HG03103 (cell line): ENCODE measurements at regions not wholly inside any gene's neighbourhood (a gene's known extent, or its start where the extent isn't known, plus 50 kb on each side); places are given as distances from the start of the nearest gene placed in this dataset.
A peak's percentile ranks its signal among the peaks of the same experiment; 100 is the strongest.

ENCODE experiments used
- ATAC-seq: cut with Tn5 transposase; IDR thresholded peaks from one replicate; pipeline ENCODE4 v1.9.1; 2021; ENCODE audit warnings: low read depth; ENCODE audit not compliant: unreplicated experiment

DNA sequence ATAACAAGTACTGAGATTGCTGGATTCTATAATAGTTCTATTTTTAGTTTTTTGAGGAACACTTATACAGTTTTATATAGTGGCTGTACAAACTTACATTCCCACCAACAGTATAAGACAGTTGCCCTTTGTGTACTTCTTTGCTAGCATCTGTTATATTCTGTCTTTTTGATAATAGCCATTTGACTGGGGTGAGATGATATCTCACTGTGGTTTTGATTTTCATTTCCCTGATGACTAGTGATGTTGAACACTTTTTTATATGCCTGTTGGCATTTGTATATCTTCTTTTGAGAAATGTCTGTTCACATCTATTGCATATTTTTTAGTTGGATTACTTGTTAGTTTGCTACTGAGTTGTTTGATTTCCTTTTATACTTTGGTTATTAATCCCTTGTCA is 204.1 kb upstream of the SMC2 start:
- ATAC-seq, result no peak

DNA sequence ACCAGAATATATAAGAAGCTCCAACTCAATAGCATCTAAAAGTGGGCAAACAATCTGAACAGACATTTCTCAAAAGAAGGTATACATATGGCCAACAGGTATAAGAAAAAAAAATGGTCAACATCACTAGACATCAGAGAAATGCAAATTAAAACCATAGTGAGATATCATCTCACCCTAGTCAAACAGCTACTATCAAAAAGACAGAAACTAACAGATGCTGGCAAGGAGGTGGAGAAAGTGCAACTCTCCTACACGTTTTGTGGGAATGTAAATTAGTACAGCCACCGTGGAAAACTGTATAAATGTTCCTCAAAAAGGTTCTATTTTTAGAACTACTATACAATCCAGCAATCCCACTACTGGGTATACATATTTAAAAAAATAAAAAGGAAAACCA is 199.9 kb upstream of the SMC2 start:
- ATAC-seq, result no peak

DNA sequence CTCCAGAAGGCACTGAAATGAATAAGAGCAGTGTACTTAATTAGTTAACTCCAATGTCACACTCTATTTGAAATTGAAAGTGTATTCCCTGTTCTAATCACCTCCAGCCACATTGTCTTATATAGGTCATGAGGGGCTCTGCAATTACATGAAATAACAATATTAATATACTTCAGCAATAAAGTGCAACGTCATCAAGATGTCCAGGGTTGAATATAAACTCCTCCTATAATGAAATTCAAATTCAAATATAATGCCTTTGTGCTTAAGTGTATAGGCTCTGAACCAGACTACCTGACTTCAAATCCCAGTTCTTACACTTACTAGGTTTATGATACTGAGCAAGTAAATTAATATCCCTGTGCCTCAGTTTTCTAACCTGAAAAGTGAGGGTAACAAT is 195.6 kb upstream of the SMC2 start:
- ATAC-seq, result no peak

DNA sequence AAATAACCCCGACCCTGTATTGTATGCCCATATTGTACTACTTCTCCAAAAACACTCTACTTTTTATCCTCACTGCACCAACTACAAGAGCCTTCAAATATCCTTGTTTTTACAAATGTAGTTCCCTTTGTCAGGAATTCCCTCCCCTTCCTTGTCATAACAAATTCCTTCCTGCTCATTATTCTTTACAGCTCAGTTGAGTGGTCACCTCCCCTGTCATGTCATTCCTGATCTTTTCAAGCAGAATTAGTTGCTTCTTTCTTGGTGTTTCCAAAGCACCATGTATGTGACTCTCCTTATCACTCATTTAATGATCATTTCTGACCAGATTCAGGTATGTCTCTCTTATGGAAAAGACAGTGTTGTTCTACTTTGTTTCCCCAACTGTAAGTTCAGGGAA is 194.2 kb upstream of the SMC2 start:
- no peak for ATAC-seq

DNA sequence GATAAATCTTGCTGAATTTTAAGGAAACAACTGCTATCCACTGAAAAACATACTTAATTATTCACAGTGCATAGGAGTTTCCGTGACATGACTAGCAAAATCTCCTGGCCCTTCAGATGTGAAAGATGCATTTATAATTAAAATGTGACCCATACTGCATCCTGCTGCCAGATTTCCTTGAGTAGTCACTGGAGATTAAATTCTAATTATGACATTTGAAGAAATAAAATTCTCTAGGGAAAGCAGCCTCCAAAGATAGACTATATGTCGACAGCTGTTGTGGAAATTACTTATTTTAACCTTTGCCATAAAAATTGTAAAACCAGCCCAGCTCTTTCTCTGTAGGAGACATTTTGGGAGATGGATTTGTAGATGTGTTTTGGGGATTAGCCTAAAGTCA is 193.6 kb upstream of the SMC2 start:
- ATAC-seq, result no peak

DNA sequence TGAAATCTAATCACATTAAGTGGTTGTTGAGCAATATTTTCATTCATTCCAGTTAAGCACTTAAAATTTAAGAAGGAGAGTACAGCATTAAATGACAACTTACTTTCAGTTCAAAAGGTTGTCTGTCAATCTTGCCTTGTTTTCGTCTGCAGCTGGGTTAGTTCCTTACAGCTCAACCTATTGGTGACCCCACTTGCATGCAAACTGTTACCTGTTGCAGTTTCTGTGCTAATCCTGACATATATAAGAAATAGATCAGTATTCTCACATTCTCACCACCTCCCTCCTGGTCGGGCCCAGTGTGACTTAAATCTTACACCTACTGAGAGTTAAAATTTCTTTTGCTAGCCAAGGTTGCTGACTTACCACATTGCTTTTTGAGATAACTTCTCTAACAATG is 191.8 kb upstream of the SMC2 start:
- no peak for ATAC-seq

DNA sequence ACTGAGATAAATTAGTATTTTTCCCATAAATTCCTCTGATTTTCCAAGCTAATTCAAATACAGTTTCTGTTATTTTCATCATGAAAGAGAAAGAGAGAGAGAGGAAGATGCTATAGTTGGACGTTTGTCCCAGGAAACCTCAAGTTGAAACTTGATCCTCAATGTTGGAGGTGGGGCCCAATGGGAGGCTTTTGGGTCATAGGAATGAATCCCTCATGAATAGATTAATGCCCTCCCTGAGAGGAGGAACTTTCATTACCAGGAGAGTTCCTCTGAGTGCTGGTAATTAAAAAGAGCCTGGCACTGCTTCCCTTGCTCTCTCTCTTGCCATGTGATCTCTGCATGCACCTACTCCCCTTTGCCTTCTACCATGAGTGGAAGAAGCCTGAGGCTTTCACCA is 189.9 kb upstream of the SMC2 start:
- no peak for ATAC-seq

DNA sequence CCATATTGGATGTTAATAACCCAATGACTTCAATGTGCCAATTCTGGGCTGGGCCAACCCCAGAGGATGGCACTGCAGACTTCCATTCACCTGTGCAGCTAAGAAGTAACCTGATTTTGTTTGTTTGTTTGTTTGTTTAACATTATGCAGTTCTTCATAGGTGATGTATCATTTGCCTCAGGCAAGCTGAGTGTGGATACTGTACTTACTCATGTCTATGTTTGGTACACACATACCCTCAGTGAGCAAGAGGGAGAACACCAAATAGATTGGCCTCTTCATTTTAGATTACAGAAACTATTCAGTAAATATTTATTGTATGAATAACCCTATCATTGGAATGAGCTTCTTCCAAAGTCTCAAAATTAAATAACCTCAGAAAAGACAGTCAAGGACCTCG is 180.2 kb upstream of the SMC2 start:
- no peak for ATAC-seq

DNA sequence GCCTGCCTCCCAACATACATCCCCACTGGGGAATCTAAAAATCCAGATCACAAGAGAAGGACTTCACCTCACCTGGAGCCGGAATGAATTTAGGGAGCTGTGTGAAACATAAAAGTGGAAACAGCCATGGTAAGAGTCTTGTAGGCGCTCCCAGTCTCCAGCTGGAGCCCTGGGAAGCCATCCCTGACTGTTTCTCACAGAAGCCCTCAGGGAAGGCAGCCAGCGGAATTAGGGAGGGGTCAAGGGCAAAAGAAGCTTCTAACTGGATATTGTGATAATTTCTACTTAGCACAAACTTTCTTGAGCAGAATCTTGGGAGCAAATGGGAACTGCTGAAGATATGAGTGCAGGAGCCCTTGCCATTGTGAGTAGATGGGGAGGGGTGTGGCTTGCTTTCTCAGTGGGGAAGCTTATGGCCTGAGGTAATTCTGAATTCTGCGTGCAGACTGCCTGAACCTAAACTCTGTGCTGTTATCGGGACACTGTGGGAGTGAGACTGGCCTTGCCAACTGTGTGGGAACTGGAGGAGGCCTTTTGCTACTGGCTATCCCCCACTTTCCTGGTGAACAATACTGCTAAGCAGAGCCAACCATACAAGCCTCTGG is 174.4 kb upstream of the SMC2 start:
- ATAC-seq, result no peak

DNA sequence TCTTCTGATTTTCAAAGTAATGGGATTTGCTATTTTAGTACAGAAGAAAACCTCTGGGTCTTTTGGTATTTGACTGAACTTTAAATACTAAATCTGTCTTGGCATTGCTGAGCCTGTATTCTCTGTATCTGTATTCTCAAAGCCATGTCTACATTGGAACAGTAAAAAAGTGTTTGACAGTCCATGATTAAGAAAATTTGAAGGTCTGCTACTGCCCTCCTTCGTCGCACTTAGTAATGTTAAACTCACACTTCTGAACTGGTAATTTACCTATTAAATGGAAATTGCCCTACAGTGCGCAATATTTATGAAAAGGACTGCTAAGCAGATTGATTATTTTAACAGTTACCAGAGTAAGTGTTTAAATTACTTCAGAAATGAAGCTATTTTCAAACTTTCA is 165.7 kb upstream of the SMC2 start:
- ATAC-seq, result no peak

DNA sequence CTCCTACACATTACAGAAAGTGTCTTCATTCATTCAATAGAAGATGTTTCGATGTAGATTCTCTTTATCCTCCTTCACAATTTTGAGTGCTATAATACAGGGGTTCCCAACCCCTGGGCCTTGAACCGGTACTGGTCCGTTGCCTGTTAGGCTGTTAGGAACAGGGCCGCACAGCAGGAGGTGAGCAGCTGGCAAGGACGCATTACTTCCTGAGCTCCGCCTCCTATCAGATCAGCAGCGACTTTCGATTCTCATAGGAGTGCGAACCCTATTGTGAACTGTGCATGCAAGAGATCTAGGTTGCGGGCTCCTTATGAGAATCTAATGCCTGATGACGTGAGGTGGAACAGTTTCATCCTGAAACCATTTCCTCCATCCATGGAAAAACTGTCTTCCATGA is 153.0 kb upstream of the SMC2 start:
- no peak for ATAC-seq

DNA sequence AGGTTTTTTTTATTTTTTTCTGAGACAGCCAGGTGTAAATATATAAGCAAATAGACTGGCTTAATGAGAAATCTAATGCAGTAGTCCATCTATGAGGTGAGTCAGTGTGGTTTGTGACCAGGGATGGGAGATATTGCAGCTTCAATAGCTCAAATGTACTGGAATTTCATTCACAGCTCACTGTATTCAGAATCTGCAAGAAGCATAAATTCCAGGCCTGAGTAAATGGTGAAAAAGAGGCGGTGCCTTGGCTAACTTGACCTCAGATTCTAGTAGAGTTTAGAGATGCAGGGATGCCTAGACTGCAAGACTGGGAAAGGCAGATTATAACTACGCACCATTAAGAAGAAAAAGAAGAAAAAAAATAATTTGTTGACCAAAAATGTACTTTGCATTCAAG is 151.9 kb upstream of the SMC2 start:
- ATAC-seq, result no peak

DNA sequence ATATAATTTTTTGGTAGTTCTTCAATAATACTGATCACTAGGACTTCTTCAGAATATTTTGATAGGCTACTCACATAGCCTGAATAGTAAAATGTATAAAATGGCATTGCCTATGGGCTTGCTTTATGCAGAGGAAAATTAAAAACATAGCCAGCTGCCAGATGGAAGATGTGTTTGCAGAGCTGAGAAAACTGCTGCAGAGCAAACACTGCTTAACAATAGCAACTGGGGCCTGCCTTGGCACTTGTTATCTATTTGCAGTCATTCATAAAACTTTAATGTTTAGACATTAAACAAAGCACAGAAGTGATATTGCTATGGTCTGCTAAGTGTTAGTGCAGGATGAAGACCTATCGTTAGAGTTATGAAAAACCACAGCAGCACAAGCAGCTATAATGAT is 151.5 kb upstream of the SMC2 start:
- ATAC-seq, result no peak

DNA sequence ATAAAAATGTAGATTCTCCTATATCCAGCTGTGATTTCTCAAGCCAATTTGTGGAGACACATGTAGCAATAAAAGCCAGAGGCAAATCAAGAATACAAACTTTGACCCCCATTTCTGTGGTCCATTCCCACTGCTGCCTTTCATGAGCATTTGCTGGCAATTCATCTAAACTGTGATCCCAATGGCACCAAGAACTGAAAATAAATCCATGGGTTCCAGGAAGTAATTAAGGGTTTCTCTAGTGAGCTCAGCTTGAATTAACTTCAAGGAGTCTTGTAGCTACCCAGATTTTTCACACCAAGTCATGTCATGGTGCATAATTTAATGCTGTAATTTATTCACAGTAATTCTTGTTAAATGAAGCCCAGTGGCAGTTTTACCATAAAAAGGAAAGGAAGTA is 145.0 kb upstream of the SMC2 start:
- ATAC-seq, result no peak

DNA sequence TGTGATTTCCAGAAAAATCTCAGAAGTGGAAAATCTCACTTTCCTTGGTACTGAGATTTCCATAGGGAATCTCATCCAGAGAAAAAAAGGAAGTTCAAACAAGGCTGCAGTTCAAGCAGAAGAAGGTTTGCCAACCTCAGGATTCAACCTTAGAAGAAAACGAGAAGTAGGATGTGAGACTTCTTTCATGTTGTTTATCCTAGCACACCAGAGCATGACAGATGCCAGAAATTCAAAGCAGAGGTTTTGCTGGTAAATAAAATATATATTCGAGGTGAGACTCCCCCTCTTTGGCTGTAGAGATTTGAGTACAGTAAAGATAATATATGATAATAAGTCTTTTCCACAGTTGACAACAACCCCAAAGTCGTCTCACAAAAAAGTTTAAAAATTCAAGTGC is 116.9 kb upstream of the SMC2 start:
- no peak for ATAC-seq

DNA sequence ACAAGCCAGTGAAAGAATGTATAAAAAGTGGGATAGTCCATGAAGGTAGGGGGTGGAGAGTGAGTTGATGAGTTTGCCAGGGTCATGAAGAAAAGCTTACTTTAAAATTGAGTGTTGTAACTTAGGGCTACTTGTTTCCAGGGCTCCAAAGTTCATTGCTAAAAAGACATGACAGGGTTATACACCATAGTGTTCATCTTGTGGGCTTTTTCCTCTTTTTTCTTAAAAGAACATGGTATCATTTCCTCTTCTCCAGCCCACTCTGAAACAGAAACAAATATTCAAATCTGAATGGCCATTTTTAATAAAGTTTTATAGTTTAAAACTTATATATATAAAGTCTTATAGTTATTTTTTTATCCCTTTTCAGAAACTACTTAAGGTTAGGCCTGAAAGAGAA is 115.7 kb upstream of the SMC2 start:
- no peak for ATAC-seq

DNA sequence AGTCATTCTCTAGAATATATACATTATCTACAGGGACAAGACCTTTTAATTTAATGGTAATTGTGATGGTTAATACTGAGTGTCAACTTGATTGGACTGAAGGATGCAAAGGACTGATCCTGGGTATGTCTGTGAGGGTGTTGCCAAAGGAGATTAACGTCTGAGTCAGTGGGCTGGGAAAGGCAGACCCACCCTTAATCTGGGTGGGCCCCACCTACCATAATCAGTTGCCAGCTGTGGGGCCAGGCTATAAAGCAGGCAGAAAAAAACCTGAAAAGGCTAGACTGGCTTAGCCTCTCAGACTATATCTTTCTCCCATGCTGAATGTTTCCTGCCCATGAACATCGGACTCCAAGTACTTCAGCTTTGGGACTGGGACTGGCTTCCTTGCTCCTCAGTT is 112.2 kb upstream of the SMC2 start:
- ATAC-seq, result no peak

DNA sequence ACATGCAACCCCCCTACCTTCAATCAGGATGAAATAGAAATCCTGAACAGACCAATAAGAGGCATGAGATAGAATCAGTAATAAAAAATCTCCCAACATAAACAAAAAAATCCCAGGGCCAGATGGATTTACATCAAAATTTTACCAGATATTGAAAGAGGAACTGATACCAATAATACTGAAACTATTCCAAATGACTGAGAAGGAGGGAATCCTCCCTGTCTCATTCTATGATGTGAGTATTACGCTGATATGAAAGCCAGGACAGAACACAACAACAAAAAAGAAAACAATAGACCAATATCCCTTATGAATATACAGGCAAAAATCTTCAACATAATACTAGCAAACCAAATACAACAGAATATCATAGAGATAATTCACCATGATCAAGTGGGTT is 109.0 kb upstream of the SMC2 start:
- ATAC-seq, result no peak

DNA sequence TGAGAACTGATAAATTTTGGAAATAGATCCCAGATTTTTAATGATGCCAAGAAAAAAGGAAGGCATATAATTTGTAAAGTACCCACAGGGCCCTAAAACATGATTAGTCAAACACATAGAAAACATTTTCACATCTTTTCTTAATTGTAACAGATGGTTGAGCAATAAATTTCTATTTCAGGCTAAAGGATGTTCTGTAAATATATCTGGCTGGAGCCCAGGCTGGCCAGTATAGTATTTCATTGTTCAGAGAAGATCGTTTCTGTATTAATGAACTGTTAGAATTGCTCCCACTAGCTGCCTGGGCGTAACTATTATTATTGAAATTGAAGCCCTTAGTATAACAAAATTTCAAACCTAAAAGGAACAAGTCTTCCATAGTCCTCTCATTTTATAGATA is 105.3 kb upstream of the SMC2 start:
- no peak for ATAC-seq

DNA sequence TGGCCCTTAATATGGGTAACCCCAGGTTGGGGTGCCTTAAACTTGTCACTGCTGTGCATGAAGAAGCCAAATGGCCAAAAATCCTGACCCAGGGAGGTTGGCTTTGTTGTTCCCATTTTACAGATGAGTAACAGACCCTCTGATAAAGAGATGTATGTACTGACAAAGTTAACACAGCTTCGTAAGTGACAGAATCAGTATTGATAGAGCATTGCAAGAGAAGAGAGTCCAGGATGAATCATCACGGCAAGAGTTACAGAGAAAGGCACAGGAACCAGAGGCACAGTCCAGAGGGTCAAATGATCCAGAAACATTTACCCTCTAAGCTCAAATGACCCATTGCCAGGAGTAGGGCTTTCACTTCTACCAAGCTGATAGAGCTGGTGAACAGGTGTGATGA is 103.8 kb upstream of the SMC2 start:
- ATAC-seq, result no peak

DNA sequence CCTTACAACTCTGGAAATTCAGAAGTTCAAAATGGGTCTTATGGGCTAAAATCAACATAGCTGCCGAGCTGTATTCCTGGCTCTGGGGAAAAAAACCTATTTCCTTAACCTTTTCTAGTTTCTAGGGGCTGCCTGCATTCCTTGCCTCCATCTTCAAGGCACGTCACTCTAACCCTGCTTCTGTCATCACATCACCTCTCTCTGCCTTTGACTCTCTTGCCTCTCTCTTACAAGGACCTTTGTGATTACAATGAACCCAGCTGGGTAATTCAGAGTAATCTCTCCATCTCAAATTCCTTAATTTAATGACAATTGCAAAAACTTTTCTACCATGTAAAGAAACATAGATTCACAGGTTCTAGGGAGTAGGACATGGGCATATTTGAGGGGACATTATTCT is 103.1 kb upstream of the SMC2 start:
- no peak for ATAC-seq

DNA sequence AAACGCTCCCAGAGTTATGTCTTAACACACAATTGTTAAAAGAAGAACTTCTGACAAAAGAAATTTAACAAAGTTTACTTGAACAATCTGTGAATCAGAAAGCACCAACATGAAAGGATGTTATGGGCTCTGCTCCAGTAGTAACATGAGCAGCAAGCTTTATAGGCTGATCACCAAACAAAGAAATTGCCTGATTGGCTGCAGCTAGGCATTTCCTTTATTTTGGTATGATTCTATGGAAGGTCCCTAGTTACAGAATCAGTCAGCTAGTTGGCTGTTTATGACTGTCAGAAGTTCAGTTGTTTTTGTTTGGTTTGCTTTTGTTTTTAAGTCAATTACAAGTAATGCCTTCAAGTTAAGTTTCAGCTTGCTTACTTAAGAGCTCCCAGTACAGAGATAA is 102.4 kb upstream of the SMC2 start:
- peak; percentile 81 for ATAC-seq

DNA sequence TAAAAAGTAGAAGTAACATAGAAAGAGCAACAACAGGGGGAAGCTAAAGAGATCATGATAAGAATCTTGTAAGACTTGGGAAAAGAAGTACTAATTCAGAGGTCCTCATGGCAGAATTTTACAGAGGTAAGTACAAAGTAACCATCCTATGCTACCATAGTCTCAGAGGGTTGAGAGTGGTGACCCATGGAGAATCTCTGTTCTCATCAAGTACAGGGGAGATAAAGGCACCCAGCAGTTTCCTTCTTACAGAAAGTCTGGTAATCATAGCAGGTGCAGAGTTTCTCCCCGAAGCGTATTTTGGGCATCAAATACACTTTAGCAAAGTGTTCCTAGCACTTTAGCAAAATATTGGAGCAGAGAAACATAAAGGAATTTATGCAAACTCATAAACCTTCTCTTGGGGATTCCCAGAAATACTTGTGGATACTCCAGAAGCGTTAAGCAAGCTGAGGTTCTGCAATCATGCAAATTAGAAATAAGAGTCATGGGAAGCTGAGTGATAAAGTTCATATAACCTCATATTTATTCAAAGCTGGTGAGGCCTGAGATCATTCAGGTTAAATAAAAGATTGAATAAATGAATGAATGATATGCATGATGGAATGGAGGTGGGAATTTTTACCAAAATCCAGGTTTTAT is 101.0 kb upstream of the SMC2 start:
- no peak for ATAC-seq
